Caco-2 (cell line): ENCODE measurements at regions not wholly inside any gene's neighbourhood (a gene's known extent, or its start where the extent isn't known, plus 50 kb on each side); places are given as distances from the start of the nearest gene placed in this dataset.

ENCODE experiments used
- BruUV-seq: library from RNA; stranded (reverse); fragments of 400-500 nt; replicated peaks from 2 replicates; lab custom pipeline; 2021; lab: Mats Ljungman, UMichigan
- CTCF ChIA-PET: fragments of 300-600 bp; sonication (Branson Sonifier 250); formaldehyde crosslinking; loops from one replicate; lab custom pipeline; 2022; ENCODE audit warnings: antibody characterized with exemption; lab: Charles Lee
- POLR2A ChIA-PET: fragments of 300-600 bp; sonication (Branson Sonifier 250); formaldehyde crosslinking; loops from one replicate; lab custom pipeline; 2022; ENCODE audit warnings: antibody characterized with exemption; lab: Charles Lee
- DNase-seq, 2 experiments: peaks; one replicate each; pipeline versions ENCODE4 v3.0.0 to v3.0.0-alpha.2; 2020 to 2022
- H3K27me3 ChIP-seq: replicated peaks from 2 replicates; pipeline ENCODE4 v1.6.0; 2011; ENCODE audit warnings: low read length; ENCODE audit not compliant: control insufficient read depth, insufficient read depth
- H3K36me3 ChIP-seq: 2 replicates; pipeline ENCODE4 v1.5.1; 2011; ENCODE audit warnings: low read length; ENCODE audit not compliant: control insufficient read depth, insufficient read depth
- H3K4me1 ChIP-seq: fragments of 250-450 bp; sonication (Bioruptor Pico); 2 replicates; pipeline ENCODE4 v1.5.1; 2020; ENCODE audit warnings: mild to moderate bottlenecking
- H3K4me3 ChIP-seq: 2 replicates; pipeline ENCODE4 v1.5.1; 2011; ENCODE audit warnings: low read depth, mild to moderate bottlenecking, control low read depth, low read length
- H3K9me3 ChIP-seq: fragments of 250-450 bp; sonication (Bioruptor Pico); 2 replicates; pipeline ENCODE4 v1.5.1; 2020; ENCODE audit warnings: mild to moderate bottlenecking, moderate library complexity
- H3K27ac Mint-ChIP-seq: one replicate; pipeline ENCODE4 v1.8.0; 2022; ENCODE audit warnings: mixed read lengths; ENCODE audit not compliant: unreplicated experiment
- H3K27me3 Mint-ChIP-seq: one replicate; pipeline ENCODE4 v1.8.0; 2022; ENCODE audit warnings: mixed read lengths; ENCODE audit not compliant: insufficient read depth, unreplicated experiment
- H3K36me3 Mint-ChIP-seq: one replicate; pipeline ENCODE4 v1.8.0; 2022; ENCODE audit warnings: mild to moderate bottlenecking, mixed read lengths; ENCODE audit not compliant: insufficient read depth, unreplicated experiment
- H3K4me1 Mint-ChIP-seq: one replicate; pipeline ENCODE4 v1.8.0; 2022; ENCODE audit warnings: low read depth, mixed read lengths; ENCODE audit not compliant: unreplicated experiment
- H3K4me3 Mint-ChIP-seq: one replicate; pipeline ENCODE4 v1.8.0; 2022; ENCODE audit warnings: mild to moderate bottlenecking, moderate library complexity, mixed read lengths; ENCODE audit not compliant: unreplicated experiment
- H3K9me3 Mint-ChIP-seq: one replicate; pipeline ENCODE4 v1.8.0; 2022; ENCODE audit warnings: mixed read lengths; ENCODE audit not compliant: unreplicated experiment
- intact Hi-C: fragments of 100-400 bp; cut with micrococcal nuclease; formaldehyde crosslinking; loops from one replicate; pipeline ENCODE4 v1.10.0; 2022; ENCODE audit not compliant: unreplicated experiment
- TF ChIP-seq, protein P1 (sequence below), 2 experiments: fragments of 200-600 bp in 1 of 2; IDR thresholded peaks; 1 replicate in 1 of 2; 2 replicates in 1 of 2; pipeline versions ENCODE4 v1.5.1 to v1.8.0; 2011 to 2022; ENCODE audit warnings: antibody characterized with exemption in 1 of 2, control low read depth in 1 of 2, inconsistent platforms in 1 of 2, low read depth in 1 of 2, low read length in 1 of 2, mild to moderate bottlenecking in 1 of 2, moderate library complexity in 1 of 2; ENCODE audit not compliant: insufficient read depth in 1 of 2, severe bottlenecking in 1 of 2, unreplicated experiment in 1 of 2

DNA sequence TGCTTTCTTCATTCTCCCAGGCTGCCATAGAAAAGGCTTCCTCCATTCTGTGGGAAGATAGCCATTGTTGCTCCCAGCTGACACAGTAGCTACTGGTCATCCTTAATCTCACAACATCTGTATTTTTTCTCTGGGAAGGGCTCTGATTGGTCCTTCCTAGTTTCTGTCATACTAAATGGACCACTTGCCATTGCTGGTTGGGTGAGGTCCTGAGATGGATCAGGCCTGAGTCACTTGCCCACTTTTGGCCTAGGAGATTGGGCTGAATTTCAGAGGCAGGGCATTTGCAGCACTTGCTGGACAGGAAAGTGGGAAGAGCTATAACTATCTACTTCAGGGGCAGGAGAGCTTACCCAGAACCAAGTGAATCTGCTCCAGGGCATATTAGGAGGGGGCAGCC lies 106.5 kb upstream of the PROK2 start:
- Mint-ChIP-seq H3K9me3 (peaks cover 9% of the 10 kb centered on the region), H3K4me1 (no peaks in the 10 kb centered on the region), H3K27ac (no peak overlapping the region), H3K4me3 (no peak overlapping the region), H3K36me3 (peaks cover 6% of the 10 kb centered on the region), H3K27me3 (peaks cover 20% of the 10 kb centered on the region)
- CTCF ChIA-PET: no interaction called here
- TF ChIP-seq, protein P1, sequence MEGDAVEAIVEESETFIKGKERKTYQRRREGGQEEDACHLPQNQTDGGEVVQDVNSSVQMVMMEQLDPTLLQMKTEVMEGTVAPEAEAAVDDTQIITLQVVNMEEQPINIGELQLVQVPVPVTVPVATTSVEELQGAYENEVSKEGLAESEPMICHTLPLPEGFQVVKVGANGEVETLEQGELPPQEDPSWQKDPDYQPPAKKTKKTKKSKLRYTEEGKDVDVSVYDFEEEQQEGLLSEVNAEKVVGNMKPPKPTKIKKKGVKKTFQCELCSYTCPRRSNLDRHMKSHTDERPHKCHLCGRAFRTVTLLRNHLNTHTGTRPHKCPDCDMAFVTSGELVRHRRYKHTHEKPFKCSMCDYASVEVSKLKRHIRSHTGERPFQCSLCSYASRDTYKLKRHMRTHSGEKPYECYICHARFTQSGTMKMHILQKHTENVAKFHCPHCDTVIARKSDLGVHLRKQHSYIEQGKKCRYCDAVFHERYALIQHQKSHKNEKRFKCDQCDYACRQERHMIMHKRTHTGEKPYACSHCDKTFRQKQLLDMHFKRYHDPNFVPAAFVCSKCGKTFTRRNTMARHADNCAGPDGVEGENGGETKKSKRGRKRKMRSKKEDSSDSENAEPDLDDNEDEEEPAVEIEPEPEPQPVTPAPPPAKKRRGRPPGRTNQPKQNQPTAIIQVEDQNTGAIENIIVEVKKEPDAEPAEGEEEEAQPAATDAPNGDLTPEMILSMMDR (IDR thresholded peaks at IDR 0.05; ENCODE audit: insufficient read depth in 1 of 2, low read depth in 1 of 2, low read length in 1 of 2, severe bottlenecking in 1 of 2, unreplicated experiment in 1 of 2): no peak
- POLR2A ChIA-PET: no interaction called here
- H3K36me3 ChIP-seq: no peaks in the 10 kb centered on the region
- DNase-seq: no peak
- BruUV-seq: no TSS peak
- no peak overlapping the region for H3K4me3 ChIP-seq
- intact Hi-C loops: no loop called here
- H3K27me3 ChIP-seq: no peaks in the 10 kb centered on the region
- H3K9me3 ChIP-seq: no peaks in the 10 kb centered on the region
- no peaks in the 10 kb centered on the region for H3K4me1 ChIP-seq

DNA sequence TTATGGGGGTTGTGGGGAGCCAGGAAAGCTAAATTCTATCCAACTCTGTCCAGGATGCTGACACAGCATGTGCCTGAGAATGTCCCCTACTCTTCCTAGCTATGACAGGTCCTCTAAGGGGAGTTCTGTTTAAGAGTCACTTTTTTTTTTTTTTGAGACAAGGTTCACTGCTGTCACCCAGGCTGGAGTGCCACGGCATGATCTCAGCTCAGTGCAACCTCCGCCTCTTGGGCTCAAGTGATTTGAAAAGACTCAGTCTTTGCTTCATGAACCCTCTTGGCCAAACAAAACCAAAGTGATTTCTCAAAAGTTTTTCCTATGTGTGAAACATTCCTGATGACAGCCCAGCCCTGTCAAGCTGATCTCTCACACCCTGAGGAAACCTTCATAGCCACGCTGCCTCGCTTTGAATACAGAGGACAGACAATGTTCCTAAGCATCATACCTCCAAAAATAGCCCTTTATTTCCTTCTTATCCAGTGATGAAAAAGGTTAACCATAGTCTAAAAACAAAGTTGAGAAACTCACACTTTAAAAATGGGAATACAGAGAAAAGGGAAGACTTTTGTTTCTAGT lies 105.5 kb upstream of the PROK2 start:
- Mint-ChIP-seq H3K4me3 (no peak overlapping the region), H3K27me3 (peaks cover 21% of the 10 kb centered on the region), H3K9me3 (peaks cover 9% of the 10 kb centered on the region), H3K36me3 (peaks cover 6% of the 10 kb centered on the region), H3K27ac (no peak overlapping the region), H3K4me1 (no peaks in the 10 kb centered on the region)
- TF ChIP-seq, protein P1 (IDR thresholded peaks at IDR 0.05; ENCODE audit: insufficient read depth in 1 of 2, low read depth in 1 of 2, low read length in 1 of 2, severe bottlenecking in 1 of 2, unreplicated experiment in 1 of 2): no peak
- no TSS peak for BruUV-seq
- H3K4me3 ChIP-seq: no peak overlapping the region
- no peaks in the 10 kb centered on the region for H3K9me3 ChIP-seq
- no peaks in the 10 kb centered on the region for H3K27me3 ChIP-seq
- DNase-seq: no peak
- intact Hi-C loops: no loop called here
- H3K4me1 ChIP-seq: no peaks in the 10 kb centered on the region
- POLR2A ChIA-PET: no interaction called here
- CTCF ChIA-PET: no interaction called here
- H3K36me3 ChIP-seq: no peaks in the 10 kb centered on the region

DNA sequence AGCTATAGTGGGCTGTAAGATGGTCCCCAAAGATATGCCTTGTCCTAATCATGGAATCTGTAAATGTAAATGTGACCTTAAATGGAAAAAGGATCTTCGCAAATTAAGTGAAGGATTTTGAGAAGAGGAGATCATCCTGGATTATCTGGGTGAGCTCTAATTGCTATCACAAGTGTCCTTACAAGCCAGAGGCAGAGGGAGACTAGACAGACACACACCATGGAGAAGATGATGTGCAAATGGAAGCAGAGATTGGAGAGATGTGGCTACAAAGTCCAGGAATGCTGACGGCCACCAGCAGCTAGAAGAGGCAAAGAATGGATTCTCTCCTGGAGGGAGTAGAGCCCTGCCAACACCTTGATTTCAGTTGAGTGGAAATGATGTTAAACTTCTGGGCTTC lies 102.3 kb upstream of the PROK2 start:
- TF ChIP-seq, protein P1 (IDR thresholded peaks at IDR 0.05; ENCODE audit: insufficient read depth in 1 of 2, low read depth in 1 of 2, low read length in 1 of 2, severe bottlenecking in 1 of 2, unreplicated experiment in 1 of 2): no peak
- H3K36me3 Mint-ChIP-seq: peaks cover 6% of the 10 kb centered on the region
- Histone ChIP-seq H3K36me3 (no peaks in the 10 kb centered on the region), H3K9me3 (no peaks in the 10 kb centered on the region), H3K4me3 (no peak overlapping the region), H3K27me3 (no peaks in the 10 kb centered on the region), H3K4me1 (no peaks in the 10 kb centered on the region)
- H3K9me3 Mint-ChIP-seq: peaks cover 9% of the 10 kb centered on the region
- DNase-seq: no peak
- no peaks in the 10 kb centered on the region for H3K4me1 Mint-ChIP-seq
- ChIA-PET CTCF (no interaction called here), POLR2A (no interaction called here)
- H3K27me3 Mint-ChIP-seq: peaks cover 19% of the 10 kb centered on the region
- no peak overlapping the region for H3K4me3 Mint-ChIP-seq
- intact Hi-C loops: no loop called here
- BruUV-seq: no TSS peak
- H3K27ac Mint-ChIP-seq: no peak overlapping the region
